HG03025 (cell line): ENCODE measurements at regions not wholly inside any gene's neighbourhood (a gene's known extent, or its start where the extent isn't known, plus 50 kb on each side); places are given as distances from the start of the nearest gene placed in this dataset.

ENCODE experiments used
- ATAC-seq: cut with Tn5 transposase; IDR thresholded peaks from one replicate; pipeline ENCODE4 v1.9.1; 2021; ENCODE audit warnings: mild to moderate bottlenecking, moderate library complexity; ENCODE audit not compliant: unreplicated experiment, low FRiP score

- no peak for ATAC-seq
Observed at GRCh38 chr6:54053881-54054391, 57.3 kb upstream of the MLIP start.

GRCh38 chr6:54056105-54056504 is 55.1 kb upstream of the MLIP start:
- ATAC-seq: no peak

GRCh38 chr6:54057058-54057457 is 54.2 kb upstream of the MLIP start:
- ATAC-seq: no peak

- no peak for ATAC-seq
Observed at GRCh38 chr6:54058236-54058635, 53.0 kb upstream of the MLIP start.

- ATAC-seq: no peak
Observed at GRCh38 chr6:54059683-54060082, 51.6 kb upstream of the MLIP start.

- ATAC-seq: no peak
Observed at GRCh38 chr6:54060286-54060685, 51.0 kb upstream of the MLIP start.
